AG04449 (cell line): ENCODE measurements at regions not wholly inside any gene's neighbourhood (a gene's known extent, or its start where the extent isn't known, plus 50 kb on each side); places are given as distances from the start of the nearest gene placed in this dataset.
A peak's percentile ranks its signal among the peaks of the same experiment; 100 is the strongest.

Source experiments
- CTCF ChIA-PET: fragments of 350-600 bp; formaldehyde crosslinking; extraction: SDS; loops from one replicate; lab custom pipeline; 2021; ENCODE audit warnings: antibody characterized with exemption; lab: Yijun Ruan, JAX
- POLR2A ChIA-PET: fragments of 400-600, 350-600 bp; formaldehyde crosslinking; extraction: SDS; loops from one replicate; lab custom pipeline; 2020; ENCODE audit warnings: antibody characterized with exemption, inconsistent platforms; lab: Yijun Ruan, JAX
- DNase-seq: peaks from one replicate; pipeline ENCODE4 v3.0.0-alpha.2; 2010; ENCODE audit warnings: low read depth, low spot score
- H3K4me3 ChIP-seq: 2 replicates; pipeline ENCODE4 v1.5.1; 2011; ENCODE audit warnings: low read depth, mild to moderate bottlenecking, control low read depth, low read length
- CTCF ChIP-seq: IDR thresholded peaks from one replicate; pipeline ENCODE4 v1.5.1; 2011; ENCODE audit warnings: mild to moderate bottlenecking, moderate library complexity, low read length, control low read depth, inconsistent platforms; ENCODE audit not compliant: insufficient read depth; ENCODE audit errors: missing control alignments

GRCh38 chr14:37864128-37864527, 268.7 kb downstream of the TTC6 start:
- CTCF ChIA-PET: no interaction called here

GRCh38 chr14:37864861-37865718, 269.7 kb downstream of the TTC6 start:
- POLR2A ChIA-PET: no interaction called here
- H3K4me3 ChIP-seq: no peak overlapping the region
- peak; percentile 12 for DNase-seq
- CTCF ChIA-PET: interaction anchor here (1.6 to 2.1 kb wide), 2 partner anchors 9 to 619 kb away, joined by 6 to 19 read pairs; no protein-coding TSS in a partner anchor
- TF ChIP-seq CTCF: no peak

More at GRCh38 chr14:37864128-37864527, 268.7 kb downstream of the TTC6 start:
- DNase-seq: no peak
- no peak for TF ChIP-seq CTCF
- no peak overlapping the region for H3K4me3 ChIP-seq
- POLR2A ChIA-PET: no interaction called here

GRCh38 chr14:37865719-37866549, 270.5 kb downstream of the TTC6 start:
- no peak overlapping the region for H3K4me3 ChIP-seq
- TF ChIP-seq CTCF: no peak
- DNase-seq: no peak
- CTCF ChIA-PET: interaction anchor here (1.6 to 2.1 kb wide), 2 partner anchors 8 to 620 kb away, joined by 6 to 19 read pairs; no protein-coding TSS in a partner anchor
- POLR2A ChIA-PET: no interaction called here

- no peak for DNase-seq
- CTCF ChIA-PET: interaction anchor here (1.2 kb wide), 1 partner anchor 13 kb away, joined by 4 read pairs; no protein-coding TSS in a partner anchor
- no peak for TF ChIP-seq CTCF
- no peak overlapping the region for H3K4me3 ChIP-seq
- POLR2A ChIA-PET: no interaction called here
Observed at GRCh38 chr14:37869633-37870032, 274.2 kb downstream of the TTC6 start.

GRCh38 chr14:37870170-37870569, 274.7 kb downstream of the TTC6 start:
- ChIA-PET CTCF (interaction anchor here (7.6 kb wide), 1 partner anchor 160 kb away, joined by 180 read pairs; no protein-coding TSS in a partner anchor), POLR2A (no interaction called here)
- H3K4me3 ChIP-seq: no peak overlapping the region
- TF ChIP-seq CTCF: no peak
- no peak for DNase-seq
